ENCODE measurements at regions not wholly inside any gene's neighbourhood (a gene's known extent, or its start where the extent isn't known, plus 50 kb on each side); places are given as distances from the start of the nearest gene placed in this dataset.
"Not testable (repeated sequence)": the region's sequence is repeated elsewhere in the genome, so short reads cannot be mapped to it uniquely, and the experiment has no call there.

GRCh38 chr9:39567396-39567795 is 211.9 kb downstream of the SPATA31A1 start:
- not testable (repeated sequence) for FAIRE-seq

GRCh38 chr9:39568900-39569299 is 213.4 kb downstream of the SPATA31A1 start:
- not testable (repeated sequence) for FAIRE-seq

- FAIRE-seq: not testable (repeated sequence)
Observed at GRCh38 chr9:39573024-39574022, 217.9 kb downstream of the SPATA31A1 start.

DNA sequence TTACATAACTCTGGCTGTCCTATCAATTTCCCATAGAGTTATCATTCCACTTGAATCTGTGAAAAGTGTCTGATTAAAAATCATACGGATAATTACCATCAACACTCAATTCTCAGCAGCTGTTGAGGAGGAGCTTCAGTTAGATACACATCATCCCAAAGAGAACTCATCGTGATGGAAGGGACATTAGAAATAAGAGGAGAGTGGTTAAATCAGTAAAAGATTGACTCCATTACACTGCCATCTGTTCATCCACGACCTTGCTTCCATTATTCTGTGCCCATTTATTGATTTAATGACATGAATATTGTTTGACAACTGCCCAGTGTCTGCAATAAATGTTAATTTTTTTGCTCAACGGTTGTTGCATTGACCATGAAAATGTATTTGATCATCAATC is 223.5 kb downstream of the SPATA31A1 start:
- FAIRE-seq: not testable (repeated sequence)

- not testable (repeated sequence) for FAIRE-seq
Observed at GRCh38 chr9:39581296-39581695, 225.8 kb downstream of the SPATA31A1 start.

DNA sequence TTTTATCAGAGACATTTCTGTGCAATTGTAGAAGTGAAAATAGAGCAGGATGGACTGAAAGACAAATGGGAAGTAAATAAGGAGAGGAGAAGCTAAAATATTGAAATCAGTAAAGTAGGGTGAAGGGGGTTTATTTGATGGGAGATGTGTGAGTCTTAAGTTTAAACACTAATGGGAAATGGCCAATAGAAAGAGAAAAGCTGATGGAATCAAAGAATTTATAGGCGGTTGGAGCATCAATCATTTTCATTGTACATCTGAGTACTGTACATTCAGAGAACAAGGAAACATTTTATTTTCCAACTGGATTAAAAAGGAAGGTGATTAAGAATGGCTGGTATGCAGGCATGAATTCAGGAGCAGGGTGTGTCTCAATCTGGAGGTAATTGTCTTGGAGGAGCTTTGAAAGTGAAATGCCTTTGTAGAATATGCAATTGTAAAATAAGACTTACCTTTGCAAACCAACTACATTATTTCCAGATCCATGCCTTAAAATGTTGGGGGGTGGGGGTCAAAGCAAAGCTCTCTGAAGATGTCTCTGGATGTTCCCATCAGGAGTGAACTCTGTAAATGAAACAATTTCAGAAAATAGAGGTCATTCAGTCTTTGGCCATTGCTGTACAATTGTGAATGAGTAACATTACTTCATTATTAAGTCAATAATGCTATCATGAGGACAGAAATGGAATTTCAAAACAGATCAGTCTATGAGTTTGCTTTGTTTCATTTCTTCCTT is 227.4 kb downstream of the SPATA31A1 start:
- FAIRE-seq: not testable (repeated sequence)

DNA sequence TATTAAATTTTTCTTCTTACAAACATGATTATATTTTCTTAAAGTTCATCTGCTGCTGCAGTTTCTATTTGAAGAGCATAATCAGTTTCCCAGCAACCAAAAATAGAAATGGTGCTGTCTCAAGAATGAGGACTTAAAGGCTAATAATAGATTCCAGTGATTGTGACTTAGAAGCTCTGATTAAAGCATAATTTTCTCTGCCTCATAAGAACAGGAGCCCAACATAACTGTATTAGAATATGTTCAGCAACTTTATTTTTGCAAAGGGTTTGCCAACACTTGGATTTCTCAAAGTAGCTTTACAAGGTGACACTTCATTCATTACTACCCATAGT is 227.9 kb downstream of the SPATA31A1 start:
- not testable (repeated sequence) for FAIRE-seq

GRCh38 chr9:39585233-39585632 is 229.8 kb downstream of the SPATA31A1 start:
- FAIRE-seq: not testable (repeated sequence)

GRCh38 chr9:39587844-39588499 is 232.5 kb downstream of the SPATA31A1 start:
- FAIRE-seq: no peak

DNA sequence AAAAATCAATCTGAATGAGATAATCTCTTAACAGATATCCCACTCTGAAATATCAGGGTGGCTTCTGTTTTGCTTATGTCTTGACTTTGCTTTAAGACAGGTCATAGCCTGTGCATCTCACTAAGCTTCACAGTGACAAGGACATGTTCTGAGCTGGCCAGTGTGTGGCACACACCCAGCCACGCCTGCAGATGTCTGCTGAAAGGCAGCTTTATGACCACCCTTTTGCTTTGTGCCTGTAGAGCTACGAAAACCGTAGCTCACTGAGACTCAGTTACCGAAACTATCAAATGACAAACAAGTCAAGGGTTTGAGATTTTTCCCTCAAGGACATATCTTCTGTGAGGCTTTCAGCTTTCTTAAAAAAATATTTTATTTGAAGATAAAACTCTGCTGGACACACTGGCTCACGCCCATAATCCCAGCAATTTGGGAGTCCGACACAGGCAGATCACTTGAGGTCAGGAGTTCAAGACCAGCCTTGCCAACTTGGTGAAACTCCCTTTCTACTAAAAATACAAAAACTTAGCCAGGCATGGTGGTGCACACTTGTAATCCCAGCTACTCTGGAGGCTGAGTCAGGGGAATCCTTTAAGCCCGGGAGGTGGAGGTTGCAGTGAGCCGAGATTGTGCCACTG is 233.2 kb downstream of the SPATA31A1 start:
- no peak for FAIRE-seq

- not testable (repeated sequence) for FAIRE-seq
Observed at GRCh38 chr9:39604089-39604488, 248.6 kb downstream of the SPATA31A1 start.

- not testable (repeated sequence) for FAIRE-seq
Observed at GRCh38 chr9:39611449-39612231, 256.2 kb downstream of the SPATA31A1 start.

DNA sequence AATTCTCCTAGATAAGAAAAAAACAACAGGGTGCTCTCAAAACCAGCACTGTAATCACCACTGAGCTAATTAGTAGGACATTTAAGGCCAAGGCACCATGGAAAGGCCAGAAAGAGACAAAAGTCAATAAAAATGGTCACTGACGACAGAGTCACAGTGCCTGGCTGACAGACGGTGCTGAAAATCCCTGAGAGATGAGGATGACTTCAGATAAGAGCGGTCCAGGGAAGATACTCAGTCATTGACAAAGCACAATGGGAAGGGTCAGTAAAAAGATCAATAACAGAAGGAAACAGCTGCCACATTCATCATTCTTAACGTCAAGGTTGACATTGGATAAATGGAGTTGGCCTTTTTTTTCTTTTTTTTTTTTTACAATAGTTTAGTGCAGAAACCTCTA is 261.0 kb downstream of the SPATA31A1 start:
- FAIRE-seq: not testable (repeated sequence)

DNA sequence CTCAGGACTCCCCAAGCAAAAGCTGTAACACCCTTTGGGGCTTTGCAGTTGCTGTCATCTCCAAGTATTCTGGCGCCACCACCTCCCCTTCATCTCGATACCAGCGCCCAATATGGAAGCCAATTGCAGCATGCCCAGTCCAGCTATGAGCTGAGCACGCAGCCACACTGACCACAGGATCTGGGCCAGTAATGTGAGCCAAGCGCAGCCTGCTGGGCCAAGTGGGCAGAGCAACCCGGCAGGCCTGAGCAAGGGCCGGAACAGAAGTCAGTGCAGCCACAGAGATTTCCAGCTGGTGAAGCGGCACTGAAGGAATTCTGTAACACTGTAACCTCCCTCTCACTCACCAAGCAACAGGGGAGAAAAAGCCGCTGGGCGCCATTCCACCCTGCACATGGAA is 268.6 kb downstream of the SPATA31A1 start:
- FAIRE-seq: not testable (repeated sequence)

DNA sequence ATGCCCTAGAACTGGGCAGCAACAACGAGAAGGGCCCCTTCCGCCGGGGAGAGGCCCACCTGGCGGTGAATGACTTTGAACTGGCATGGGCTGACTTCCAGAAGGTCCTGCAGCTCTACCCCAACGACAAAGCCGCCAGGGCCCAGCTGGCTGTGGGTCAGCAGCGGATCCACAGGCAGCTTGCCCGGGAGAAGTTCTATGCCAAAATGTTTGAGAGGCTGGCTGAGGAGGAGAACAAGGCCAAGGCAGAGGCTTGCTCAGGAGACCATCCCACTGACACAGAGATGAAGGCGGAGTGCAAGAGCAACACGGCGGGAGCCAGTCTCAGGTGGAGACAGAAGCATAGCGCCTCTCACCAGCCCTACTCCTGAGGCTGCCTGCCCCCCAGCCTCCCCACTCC is 276.6 kb downstream of the SPATA31A1 start:
- FAIRE-seq: not testable (repeated sequence)

- not testable (repeated sequence) for FAIRE-seq
Observed at GRCh38 chr9:39649029-39649428, 293.6 kb downstream of the SPATA31A1 start.

DNA sequence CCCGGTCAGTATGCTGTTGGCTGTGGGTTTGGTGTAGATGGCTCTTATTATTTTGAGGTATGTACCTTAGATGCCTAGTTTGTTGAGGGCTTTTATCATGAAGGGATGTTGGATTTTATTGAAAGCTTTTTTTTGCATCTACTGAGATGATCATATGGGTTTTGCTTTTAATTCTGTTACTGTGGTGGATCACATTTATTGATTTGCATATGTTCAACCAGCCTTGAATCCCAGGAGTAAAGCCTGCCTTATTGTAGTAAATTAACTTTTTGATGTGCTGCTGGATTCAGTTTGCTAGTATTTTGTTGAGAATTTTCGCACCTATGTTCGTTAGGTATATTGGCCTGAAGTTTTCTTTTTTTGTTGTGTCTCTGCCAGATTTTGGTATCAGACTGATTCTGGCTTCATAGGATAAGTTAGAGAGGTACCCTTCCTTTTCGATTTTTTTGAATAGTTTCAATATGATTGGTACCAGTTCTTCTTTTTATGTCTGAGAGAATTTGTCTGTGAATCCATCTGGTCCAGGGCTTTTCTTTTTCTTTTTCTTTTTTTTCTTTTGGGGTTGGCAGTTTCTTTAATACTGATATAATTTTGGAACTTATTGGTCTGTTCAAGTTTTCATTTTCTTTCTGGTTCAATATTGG is 301.6 kb downstream of the SPATA31A1 start:
- not testable (repeated sequence) for FAIRE-seq

DNA sequence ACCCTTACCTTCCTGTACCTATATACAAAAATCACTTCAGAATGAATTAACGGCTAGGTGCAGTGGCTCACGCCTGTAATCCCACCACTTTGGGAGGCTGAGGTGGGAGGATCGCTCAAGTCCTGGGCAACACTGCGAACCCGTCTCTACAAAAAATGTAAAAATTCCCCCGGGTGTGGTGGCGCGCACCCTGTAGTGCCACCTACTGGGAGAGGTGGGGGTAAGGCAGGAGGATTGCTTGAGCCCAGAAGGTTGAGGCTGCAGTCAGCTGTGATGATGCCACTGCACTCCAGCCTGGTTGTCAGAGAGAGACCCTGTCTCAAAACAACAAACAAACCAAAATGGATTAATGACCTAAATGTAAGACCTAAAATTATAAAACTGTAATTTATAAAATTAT is 307.6 kb downstream of the SPATA31A1 start:
- FAIRE-seq: not testable (repeated sequence)

- not testable (repeated sequence) for FAIRE-seq
Observed at GRCh38 chr9:39663713-39664112, 308.2 kb downstream of the SPATA31A1 start.

- FAIRE-seq: not testable (repeated sequence)
Observed at GRCh38 chr9:39665020-39665419, 309.6 kb downstream of the SPATA31A1 start.
